Parathyroid adenoma (tissue), 2 donors: ENCODE measurements at regions not wholly inside any gene's neighbourhood (a gene's known extent, or its start where the extent isn't known, plus 50 kb on each side); places are given as distances from the start of the nearest gene placed in this dataset.

Source experiments
- H2AFZ ChIP-seq: fragments of 300-600 bp; sonication (generic); one replicate; pipeline ENCODE4 v1.7.0; 2017; ENCODE audit warnings: antibody characterized with exemption, mild to moderate bottlenecking
- H3K27ac ChIP-seq: fragments of 300-600 bp; sonication (generic); one replicate; pipeline ENCODE4 v1.7.0; 2017
- H3K27me3 ChIP-seq: fragments of 300-600 bp; sonication (generic); one replicate; pipeline ENCODE4 v1.7.0; 2017; ENCODE audit warnings: low read length; ENCODE audit not compliant: control insufficient read depth, insufficient read depth
- H3K36me3 ChIP-seq: fragments of 300-600 bp; sonication (generic); one replicate; pipeline ENCODE4 v1.7.0; 2017; ENCODE audit warnings: low read length; ENCODE audit not compliant: control insufficient read depth, insufficient read depth
- H3K4me1 ChIP-seq: fragments of 300-600 bp; sonication (generic); one replicate; pipeline ENCODE4 v1.7.0; 2017; ENCODE audit warnings: control low read depth
- H3K4me2 ChIP-seq: fragments of 300-600 bp; sonication (generic); one replicate; pipeline ENCODE4 v1.7.0; 2017; ENCODE audit warnings: low read length
- H3K4me3 ChIP-seq: fragments of 300-600 bp; sonication (generic); one replicate; pipeline ENCODE4 v1.7.0; 2017; ENCODE audit warnings: low read depth, low read length
- H3K79me2 ChIP-seq: fragments of 300-600 bp; sonication (generic); one replicate; pipeline ENCODE4 v1.7.0; 2017; ENCODE audit warnings: control low read depth
- H3K9ac ChIP-seq: fragments of 300-600 bp; sonication (generic); one replicate; pipeline ENCODE4 v1.7.0; 2017; ENCODE audit warnings: mild to moderate bottlenecking
- H3K9me3 ChIP-seq: fragments of 300-600 bp; sonication (generic); one replicate; pipeline ENCODE4 v1.7.0; 2017; ENCODE audit warnings: low read length; ENCODE audit not compliant: control insufficient read depth
- CTCF ChIP-seq: fragments of 300-600 bp; sonication (generic); IDR thresholded peaks from one replicate; pipeline ENCODE4 v1.7.0; 2017; ENCODE audit warnings: antibody characterized with exemption, mild to moderate bottlenecking
- donor health status: primary hyperparathyroidism.

GRCh38 chr6:102623201-102623600 is 1229.7 kb downstream of the GRIK2 start:
- Histone ChIP-seq H3K79me2 (no peaks in the 10 kb centered on the region), H2AFZ (no peak overlapping the region), H3K9me3 (no peaks in the 10 kb centered on the region), H3K4me3 (no peak overlapping the region), H3K27ac (no peak overlapping the region), H3K27me3 (no peaks in the 10 kb centered on the region), H3K4me2 (no peak overlapping the region), H3K4me1 (no peaks in the 10 kb centered on the region), H3K9ac (no peak overlapping the region), H3K36me3 (no peaks in the 10 kb centered on the region)
- TF ChIP-seq CTCF: no peak

GRCh38 chr6:102619585-102619984 is 1226.1 kb downstream of the GRIK2 start:
- no peak for TF ChIP-seq CTCF
- Histone ChIP-seq H3K27ac (no peak overlapping the region), H3K4me3 (no peak overlapping the region), H3K4me1 (no peaks in the 10 kb centered on the region), H3K79me2 (no peaks in the 10 kb centered on the region), H3K9ac (no peak overlapping the region), H3K9me3 (no peaks in the 10 kb centered on the region), H2AFZ (no peak overlapping the region), H3K4me2 (no peak overlapping the region), H3K27me3 (no peaks in the 10 kb centered on the region), H3K36me3 (no peaks in the 10 kb centered on the region)

GRCh38 chr6:102582569-102582968 is 1189.1 kb downstream of the GRIK2 start:
- no peaks in the 10 kb centered on the region for H3K36me3 ChIP-seq
- no peaks in the 10 kb centered on the region for H3K9me3 ChIP-seq
- no peak overlapping the region for H3K27ac ChIP-seq
- H3K4me2 ChIP-seq: no peak overlapping the region
- H3K4me1 ChIP-seq: no peaks in the 10 kb centered on the region
- H3K4me3 ChIP-seq: no peak overlapping the region
- TF ChIP-seq CTCF: no peak
- H3K27me3 ChIP-seq: no peaks in the 10 kb centered on the region
- H3K79me2 ChIP-seq: no peaks in the 10 kb centered on the region
- no peak overlapping the region for H3K9ac ChIP-seq
- H2AFZ ChIP-seq: no peak overlapping the region

- Histone ChIP-seq H3K4me1 (no peaks in the 10 kb centered on the region), H3K79me2 (no peaks in the 10 kb centered on the region), H3K27ac (no peak overlapping the region), H2AFZ (no peak overlapping the region), H3K36me3 (no peaks in the 10 kb centered on the region), H3K4me2 (no peak overlapping the region), H3K9ac (no peak overlapping the region), H3K4me3 (no peak overlapping the region), H3K9me3 (no peaks in the 10 kb centered on the region), H3K27me3 (no peaks in the 10 kb centered on the region)
- no peak for TF ChIP-seq CTCF
Measured at GRCh38 chr6:102581378-102582124, 1188.0 kb downstream of the GRIK2 start.

GRCh38 chr6:102571236-102571908 is 1177.9 kb downstream of the GRIK2 start:
- Histone ChIP-seq H3K27ac (no peak overlapping the region), H3K4me3 (no peak overlapping the region), H3K9ac (no peak overlapping the region), H3K4me2 (no peak overlapping the region), H3K27me3 (no peaks in the 10 kb centered on the region), H3K4me1 (no peaks in the 10 kb centered on the region), H3K79me2 (no peaks in the 10 kb centered on the region), H3K9me3 (no peaks in the 10 kb centered on the region), H2AFZ (no peak overlapping the region), H3K36me3 (no peaks in the 10 kb centered on the region)
- TF ChIP-seq CTCF: no peak
